Esophagus squamous epithelium (tissue), 5 donors: ENCODE measurements at regions not wholly inside any gene's neighbourhood (a gene's known extent, or its start where the extent isn't known, plus 50 kb on each side); places are given as distances from the start of the nearest gene placed in this dataset.

Experiments
- DNase-seq: peaks from one replicate; lab custom pipeline; 2025; lab: John Stamatoyannopoulos, UW
- H3K27ac ChIP-seq, 4 donors: fragments of 200-600 bp; sonication (generic); one replicate each; pipeline ENCODE4 v1.5.1; 2016 to 2019; ENCODE audit warnings: mild to moderate bottlenecking in 1 of 4
- H3K27me3 ChIP-seq, 4 donors: fragments of 200-600 bp; sonication (generic); 1 replicate in 3 of 4; 2 replicates in 1 of 4; pipeline versions ENCODE4 v1.5.1 to v1.6.0; 2017 to 2021; ENCODE audit warnings: antibody characterized with exemption in 1 of 4
- H3K36me3 ChIP-seq, 3 donors: fragments of 200-600 bp; sonication (generic); one replicate each; pipeline ENCODE4 v1.5.1; 2016 to 2019
- H3K4me1 ChIP-seq, 3 donors: fragments of 200-600 bp; sonication (generic); one replicate each; pipeline ENCODE4 v1.5.1; 2017 to 2019
- H3K4me3 ChIP-seq, 4 donors: fragments of 200-600 bp; sonication (generic); 1 replicate in 3 of 4; 2 replicates in 1 of 4; pipeline ENCODE4 v1.5.1; 2016 to 2019; ENCODE audit warnings: mild to moderate bottlenecking in 2 of 4, moderate library complexity in 1 of 4
- H3K9me3 ChIP-seq, 3 donors: fragments of 200-600 bp; sonication (generic); one replicate each; pipeline ENCODE4 v1.5.1; 2016 to 2019
- CTCF ChIP-seq, 6 experiments: fragments of 450-650 bp in 4 of 6; fragments of 200-600 bp in 2 of 6; sonication (generic) in 2 of 6; IDR thresholded peaks; one replicate each; pipeline ENCODE4 v1.5.1; 2016 to 2019; ENCODE audit warnings: antibody characterized with exemption in 6 of 6, mild to moderate bottlenecking in 4 of 6, moderate library complexity in 4 of 6
- POLR2A ChIP-seq, 4 donors: fragments of 450-650 bp; IDR thresholded peaks; one replicate each; pipeline ENCODE4 v1.6.1; 2017; ENCODE audit warnings: antibody characterized with exemption in 4 of 4, mild to moderate bottlenecking in 4 of 4, moderate library complexity in 3 of 4
- WGBS, 2 donors: methylation state at CpG; one replicate each; pipeline ENCODE4 v1.1.5; 2018; 5-methylcytosine and 5-hydroxymethylcytosine counted together
- intact Hi-C: fragments of 100-400 bp; cut with DNase I; formaldehyde crosslinking; loops from one replicate; pipeline ENCODE4 v1.15.0; 2022
- donor health status: DM: yes; HTN: yes; CAD: no.

DNA sequence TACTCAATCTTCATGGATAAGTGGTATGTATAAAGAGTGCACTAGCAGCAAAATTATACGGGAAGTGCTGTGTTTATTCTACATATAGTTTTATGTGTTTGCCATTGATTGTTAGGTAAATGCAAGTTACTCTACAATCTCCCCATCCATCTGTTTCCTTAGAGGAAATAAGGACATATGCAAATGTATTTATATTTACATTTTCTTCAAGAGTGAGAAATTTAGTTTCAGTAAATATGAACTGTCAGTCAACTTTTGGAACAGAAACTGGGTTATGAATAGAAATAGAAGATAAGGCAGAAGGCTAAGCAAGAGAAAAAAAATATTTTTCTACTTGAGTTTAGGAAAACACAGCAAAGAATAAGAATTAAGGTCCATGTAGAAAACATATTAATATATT, 176.1 kb upstream of the KLHL1 start:
- H3K4me1 ChIP-seq = no peaks in the 10 kb centered on the region
- no peaks in the 10 kb centered on the region for H3K36me3 ChIP-seq
- DNase-seq = no peak
- no peaks in the 10 kb centered on the region for H3K27me3 ChIP-seq
- H3K9me3 ChIP-seq = no peaks in the 10 kb centered on the region
- 23 to 71% methylated on average over 1 of the region's 1 CpG for WGBS, 2 donors
- no peak overlapping the region for H3K4me3 ChIP-seq
- intact Hi-C loops = no loop called here
- TF ChIP-seq CTCF (IDR thresholded peaks at IDR 0.05) = no peak
- no peak for TF ChIP-seq POLR2A (IDR thresholded peaks at IDR 0.05)
- no peak overlapping the region for H3K27ac ChIP-seq

- peaks cover 0 to 3% (median 0%) of the 10 kb centered on the region in 3 donors for H3K9me3 ChIP-seq
- no peak overlapping the region for H3K4me3 ChIP-seq
- H3K36me3 ChIP-seq = no peaks in the 10 kb centered on the region
- H3K27ac ChIP-seq = no peak overlapping the region
- 46% methylated on average over 1 of the region's 1 CpG for WGBS, 2 donors
- no peaks in the 10 kb centered on the region for H3K4me1 ChIP-seq
- no peaks in the 10 kb centered on the region for H3K27me3 ChIP-seq
- intact Hi-C loops = no loop called here
- DNase-seq = no peak
- no peak for TF ChIP-seq POLR2A (IDR thresholded peaks at IDR 0.05)
- TF ChIP-seq CTCF (IDR thresholded peaks at IDR 0.05) = no peak
Observed at GRCh38 chr13:70275841-70276240, 167.6 kb upstream of the KLHL1 start.

DNA sequence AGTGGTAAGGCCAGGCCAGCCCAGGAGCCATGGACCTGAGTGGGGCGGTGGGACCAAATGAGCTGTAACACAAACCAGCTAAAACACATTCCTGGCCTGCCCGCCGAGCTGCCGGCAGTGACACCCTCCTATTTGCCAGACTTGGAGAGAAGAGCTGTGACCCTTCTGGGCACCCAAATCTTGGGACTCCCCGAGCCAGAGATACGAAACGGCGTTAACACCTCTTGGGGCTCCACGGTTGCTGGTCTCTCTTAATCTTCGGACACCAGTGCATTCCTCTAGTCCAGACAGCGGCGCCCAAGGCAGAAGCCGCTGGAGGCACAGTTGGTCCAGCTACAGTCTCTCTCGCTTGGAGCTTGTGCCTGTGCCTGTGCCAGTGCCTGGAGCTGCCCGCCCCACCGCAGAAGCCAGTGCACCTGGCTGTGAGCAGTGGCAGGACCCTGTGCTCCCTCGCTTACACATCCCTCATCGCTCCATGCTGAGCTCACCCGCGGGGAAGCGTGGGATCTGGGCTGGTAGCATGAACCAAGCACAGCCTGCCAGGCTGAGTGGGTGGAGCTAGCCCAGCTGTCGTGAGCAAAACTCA, 147.2 kb upstream of the KLHL1 start:
- H3K27ac ChIP-seq = no peak overlapping the region
- no peak for DNase-seq
- no peak overlapping the region for H3K4me3 ChIP-seq
- 80 to 90% methylated on average over 1 to 11 of the region's 22 CpGs for WGBS, 2 donors
- no peak for TF ChIP-seq POLR2A (IDR thresholded peaks at IDR 0.05)
- TF ChIP-seq CTCF (IDR thresholded peaks at IDR 0.05) = no peak
- H3K36me3 ChIP-seq = no peaks in the 10 kb centered on the region
- no peaks in the 10 kb centered on the region for H3K4me1 ChIP-seq
- H3K9me3 ChIP-seq = peaks cover 0 to 12% (median 9%) of the 10 kb centered on the region in 3 donors
- intact Hi-C loops = no loop called here
- H3K27me3 ChIP-seq = no peaks in the 10 kb centered on the region

DNA sequence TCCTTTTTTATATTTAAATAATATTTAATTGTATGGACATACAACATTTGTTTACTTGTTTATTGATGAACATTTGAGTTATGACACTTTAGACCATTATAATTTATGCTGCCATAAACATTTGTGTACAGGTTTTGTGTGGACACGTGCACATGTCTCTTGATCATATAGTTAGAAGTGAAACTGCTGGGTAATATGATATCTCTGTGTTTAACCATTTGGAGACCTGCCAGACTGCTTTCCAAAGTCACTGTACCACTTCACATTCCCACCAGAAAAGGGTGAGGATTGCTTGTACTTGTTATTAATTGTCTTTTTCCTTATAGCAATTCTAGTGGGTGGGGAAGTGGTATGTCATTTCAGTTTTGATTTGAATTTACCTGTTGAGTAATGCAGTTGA, 145.6 kb upstream of the KLHL1 start:
- Histone ChIP-seq H3K4me3 (no peak overlapping the region), H3K4me1 (no peaks in the 10 kb centered on the region), H3K36me3 (no peaks in the 10 kb centered on the region), H3K9me3 (peaks cover 0 to 12% (median 9%) of the 10 kb centered on the region in 3 donors), H3K27me3 (no peaks in the 10 kb centered on the region), H3K27ac (no peak overlapping the region)
- WGBS, 2 donors = 22 to 27% methylated on average over 1 of the region's 1 CpG
- no peak for TF ChIP-seq CTCF (IDR thresholded peaks at IDR 0.05)
- TF ChIP-seq POLR2A (IDR thresholded peaks at IDR 0.05) = no peak
- intact Hi-C loops = no loop called here
- no peak for DNase-seq

- 21 to 27% methylated on average over 2 of the region's 2 CpGs for WGBS, 2 donors
- no peak for TF ChIP-seq POLR2A (IDR thresholded peaks at IDR 0.05)
- TF ChIP-seq CTCF (IDR thresholded peaks at IDR 0.05) = no peak
- no peak overlapping the region for H3K4me3 ChIP-seq
- H3K9me3 ChIP-seq = peaks cover 0 to 12% (median 9%) of the 10 kb centered on the region in 3 donors
- intact Hi-C loops = no loop called here
- H3K36me3 ChIP-seq = no peaks in the 10 kb centered on the region
- no peak overlapping the region for H3K27ac ChIP-seq
- H3K4me1 ChIP-seq = no peaks in the 10 kb centered on the region
- no peak for DNase-seq
- H3K27me3 ChIP-seq = no peaks in the 10 kb centered on the region
Observed at GRCh38 chr13:70253411-70253810, 145.2 kb upstream of the KLHL1 start.
